ENCODE measurements at regions not wholly inside any gene's neighbourhood (a gene's known extent, or its start where the extent isn't known, plus 50 kb on each side); places are given as distances from the start of the nearest gene placed in this dataset.

- ATAC-seq: no peak
- H3K4me1 Mint-ChIP-seq: no peaks in the 10 kb centered on the region
- no peak for DNase-seq
Measured at GRCh38 chr12:13318231-13319015, 121.9 kb downstream of the EMP1 start.

GRCh38 chr12:13316587-13317246, 120.2 kb downstream of the EMP1 start:
- Histone ChIP-seq H3K4me3 (ENCODE audit: low read length) (no peak overlapping the region), H3K9me3 (ENCODE audit: control insufficient read depth, insufficient read depth, low read length) (peaks cover 2% of the 10 kb centered on the region), H3K27ac (ENCODE audit: low read length) (no peak overlapping the region), H3K36me3 (ENCODE audit: control insufficient read depth, insufficient read depth, low read length) (no peaks in the 10 kb centered on the region), H3K4me1 (ENCODE audit: control insufficient read depth, insufficient read depth, low read length) (no peaks in the 10 kb centered on the region), H3K27me3 (ENCODE audit: control insufficient read depth, insufficient read depth, low read length) (no peaks in the 10 kb centered on the region)
- no peak for TF ChIP-seq CTCF (IDR thresholded peaks at IDR 0.05)
- no peak overlapping the region for H3K4me3 Mint-ChIP-seq
- no peaks in the 10 kb centered on the region for H3K4me1 Mint-ChIP-seq
- no peak for DNase-seq
- intact Hi-C loops (cut with micrococcal nuclease): no loop called here
- whole genome bisulfite sequencing (ENCODE audit: insufficient coverage): 38% methylated on average over 6 of the region's 7 CpGs
- no peaks in the 10 kb centered on the region for H3K9me3 Mint-ChIP-seq
- H3K27ac Mint-ChIP-seq: no peak overlapping the region
- H3K36me3 Mint-ChIP-seq: no peaks in the 10 kb centered on the region
- peaks cover 12 to 15% of the 10 kb centered on the region in 2 donors for H3K27me3 Mint-ChIP-seq (ENCODE audit: low read depth in 2 of 2)
- no peak for ATAC-seq

More at GRCh38 chr12:13318231-13319015, 121.9 kb downstream of the EMP1 start:
- Histone ChIP-seq H3K27me3 (ENCODE audit: control insufficient read depth, insufficient read depth, low read length) (no peaks in the 10 kb centered on the region), H3K36me3 (ENCODE audit: control insufficient read depth, insufficient read depth, low read length) (no peaks in the 10 kb centered on the region), H3K4me1 (ENCODE audit: control insufficient read depth, insufficient read depth, low read length) (no peaks in the 10 kb centered on the region), H3K4me3 (ENCODE audit: low read length) (no peak overlapping the region), H3K27ac (ENCODE audit: low read length) (no peak overlapping the region), H3K9me3 (ENCODE audit: control insufficient read depth, insufficient read depth, low read length) (peaks cover 2% of the 10 kb centered on the region)
- Mint-ChIP-seq H3K36me3 (no peaks in the 10 kb centered on the region), H3K9me3 (no peaks in the 10 kb centered on the region), H3K27ac (no peak overlapping the region), H3K27me3 (ENCODE audit: low read depth in 2 of 2) (peaks cover 8% of the 10 kb centered on the region in 2 donors), H3K4me3 (no peak overlapping the region)
- 80% methylated on average over 1 of the region's 3 CpGs for WGBS (ENCODE audit: insufficient coverage)
- intact Hi-C loops (cut with micrococcal nuclease): no loop called here
- TF ChIP-seq CTCF (IDR thresholded peaks at IDR 0.05): no peak

GRCh38 chr12:13313886-13314285, 117.4 kb downstream of the EMP1 start:
- intact Hi-C loops (cut with micrococcal nuclease): no loop called here
- Mint-ChIP-seq H3K27ac (no peak overlapping the region), H3K27me3 (ENCODE audit: low read depth in 2 of 2) (peaks cover 9 to 10% of the 10 kb centered on the region in 2 donors), H3K4me3 (no peak overlapping the region), H3K36me3 (no peaks in the 10 kb centered on the region), H3K9me3 (no peaks in the 10 kb centered on the region), H3K4me1 (no peaks in the 10 kb centered on the region)
- no peak for TF ChIP-seq CTCF (IDR thresholded peaks at IDR 0.05)
- Histone ChIP-seq H3K27me3 (ENCODE audit: control insufficient read depth, insufficient read depth, low read length) (no peaks in the 10 kb centered on the region), H3K4me3 (ENCODE audit: low read length) (no peak overlapping the region), H3K27ac (ENCODE audit: low read length) (no peak overlapping the region), H3K4me1 (ENCODE audit: control insufficient read depth, insufficient read depth, low read length) (no peaks in the 10 kb centered on the region), H3K36me3 (ENCODE audit: control insufficient read depth, insufficient read depth, low read length) (no peaks in the 10 kb centered on the region), H3K9me3 (ENCODE audit: control insufficient read depth, insufficient read depth, low read length) (peaks cover 2% of the 10 kb centered on the region)
- no peak for ATAC-seq
- no peak for DNase-seq
- 87% methylated on average over 2 of the region's 2 CpGs for WGBS (ENCODE audit: insufficient coverage)
